AG04450 (cell line): ENCODE measurements at regions not wholly inside any gene's neighbourhood (a gene's known extent, or its start where the extent isn't known, plus 50 kb on each side); places are given as distances from the start of the nearest gene placed in this dataset.
"Not testable (repeated sequence)": the region's sequence is repeated elsewhere in the genome, so short reads cannot be mapped to it uniquely, and the experiment has no call there.

Source experiments
- CTCF ChIA-PET: fragments of 300-600, 350-600 bp; formaldehyde crosslinking; extraction: SDS; loops from one replicate; lab custom pipeline; 2022; ENCODE audit warnings: antibody characterized with exemption, inconsistent platforms; lab: Charles Lee
- POLR2A ChIA-PET: fragments of 350-600 bp; formaldehyde crosslinking; extraction: SDS; loops from one replicate; lab custom pipeline; 2021; ENCODE audit warnings: antibody characterized with exemption, inconsistent platforms; lab: Yijun Ruan, JAX
- DNase-seq: peaks from one replicate; pipeline ENCODE4 v3.0.0-alpha.2; 2011; ENCODE audit warnings: low read depth, low spot score
- H3K27ac ChIP-seq: one replicate; pipeline ENCODE4 v1.5.1; 2012; ENCODE audit warnings: low read depth, low read length, control low read depth
- H3K27me3 ChIP-seq: one replicate; pipeline ENCODE4 v1.6.0; 2012; ENCODE audit warnings: low read length; ENCODE audit not compliant: control insufficient read depth, insufficient read depth
- H3K4me3 ChIP-seq: 2 replicates; pipeline ENCODE4 v1.5.1; 2011; ENCODE audit warnings: mild to moderate bottlenecking, low read depth, low read length, control low read depth
- H3K9me3 ChIP-seq: 2 replicates; pipeline ENCODE4 v1.5.1; 2012; ENCODE audit warnings: low read length; ENCODE audit not compliant: control insufficient read depth, insufficient read depth
- TF ChIP-seq, protein P1 (sequence below): IDR thresholded peaks from 2 replicates; pipeline ENCODE4 v1.5.1; 2011; ENCODE audit warnings: low read depth, low read length, control low read depth, inconsistent platforms

DNA sequence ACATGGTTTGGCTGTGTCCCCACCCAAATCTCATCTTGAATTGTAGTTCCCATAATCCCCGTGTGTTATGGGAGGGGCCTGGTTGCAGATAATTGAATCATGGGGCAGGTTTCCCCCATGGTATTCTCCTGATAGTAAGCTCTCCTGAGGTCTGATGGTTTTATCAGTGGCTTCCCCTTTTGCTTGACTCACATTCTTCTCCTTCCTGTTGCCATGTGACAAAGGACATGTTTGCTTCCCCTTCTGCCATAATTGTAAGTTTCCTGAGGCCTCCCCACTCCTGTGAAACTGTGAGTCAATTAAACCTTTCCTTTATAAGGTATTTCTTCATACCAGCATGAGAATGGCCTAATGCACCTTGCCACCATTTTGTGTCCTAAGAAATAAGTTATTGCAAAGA, 415.0 kb downstream of the COL11A1 start:
- ChIA-PET CTCF (no interaction called here), POLR2A (no interaction called here)
- Histone ChIP-seq H3K9me3 (no peaks in the 10 kb centered on the region), H3K27ac (no peak overlapping the region), H3K27me3 (no peaks in the 10 kb centered on the region), H3K4me3 (no peak overlapping the region)
- no peak for DNase-seq
- TF ChIP-seq, protein P1, sequence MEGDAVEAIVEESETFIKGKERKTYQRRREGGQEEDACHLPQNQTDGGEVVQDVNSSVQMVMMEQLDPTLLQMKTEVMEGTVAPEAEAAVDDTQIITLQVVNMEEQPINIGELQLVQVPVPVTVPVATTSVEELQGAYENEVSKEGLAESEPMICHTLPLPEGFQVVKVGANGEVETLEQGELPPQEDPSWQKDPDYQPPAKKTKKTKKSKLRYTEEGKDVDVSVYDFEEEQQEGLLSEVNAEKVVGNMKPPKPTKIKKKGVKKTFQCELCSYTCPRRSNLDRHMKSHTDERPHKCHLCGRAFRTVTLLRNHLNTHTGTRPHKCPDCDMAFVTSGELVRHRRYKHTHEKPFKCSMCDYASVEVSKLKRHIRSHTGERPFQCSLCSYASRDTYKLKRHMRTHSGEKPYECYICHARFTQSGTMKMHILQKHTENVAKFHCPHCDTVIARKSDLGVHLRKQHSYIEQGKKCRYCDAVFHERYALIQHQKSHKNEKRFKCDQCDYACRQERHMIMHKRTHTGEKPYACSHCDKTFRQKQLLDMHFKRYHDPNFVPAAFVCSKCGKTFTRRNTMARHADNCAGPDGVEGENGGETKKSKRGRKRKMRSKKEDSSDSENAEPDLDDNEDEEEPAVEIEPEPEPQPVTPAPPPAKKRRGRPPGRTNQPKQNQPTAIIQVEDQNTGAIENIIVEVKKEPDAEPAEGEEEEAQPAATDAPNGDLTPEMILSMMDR: no peak

DNA sequence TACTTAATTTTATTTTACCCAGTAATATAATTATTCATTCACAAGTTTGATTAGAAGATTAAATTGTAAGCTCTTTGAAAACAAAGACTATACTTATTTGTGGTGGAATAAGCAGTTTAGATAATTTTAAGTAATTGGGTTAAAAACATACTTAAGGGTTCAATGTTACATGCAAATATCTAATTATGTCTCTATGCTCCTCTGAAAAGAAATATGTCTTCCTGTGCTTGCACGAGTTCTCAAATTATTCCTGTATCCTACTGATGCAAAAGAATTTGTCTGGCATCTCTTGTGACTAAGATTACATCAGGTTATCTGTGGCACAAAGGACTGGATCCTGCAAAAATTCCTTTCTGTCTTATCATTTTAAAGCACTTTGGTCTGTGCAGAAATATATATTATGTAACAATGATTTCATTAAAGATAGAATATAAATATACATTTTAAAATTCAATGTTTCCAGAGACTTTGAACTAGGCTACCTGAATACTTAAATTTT, 416.7 kb downstream of the COL11A1 start:
- no peaks in the 10 kb centered on the region for H3K9me3 ChIP-seq
- ChIA-PET POLR2A (no interaction called here), CTCF (no interaction called here)
- H3K4me3 ChIP-seq: no peak overlapping the region
- TF ChIP-seq, protein P1: no peak
- DNase-seq: no peak
- no peaks in the 10 kb centered on the region for H3K27me3 ChIP-seq
- no peak overlapping the region for H3K27ac ChIP-seq

DNA sequence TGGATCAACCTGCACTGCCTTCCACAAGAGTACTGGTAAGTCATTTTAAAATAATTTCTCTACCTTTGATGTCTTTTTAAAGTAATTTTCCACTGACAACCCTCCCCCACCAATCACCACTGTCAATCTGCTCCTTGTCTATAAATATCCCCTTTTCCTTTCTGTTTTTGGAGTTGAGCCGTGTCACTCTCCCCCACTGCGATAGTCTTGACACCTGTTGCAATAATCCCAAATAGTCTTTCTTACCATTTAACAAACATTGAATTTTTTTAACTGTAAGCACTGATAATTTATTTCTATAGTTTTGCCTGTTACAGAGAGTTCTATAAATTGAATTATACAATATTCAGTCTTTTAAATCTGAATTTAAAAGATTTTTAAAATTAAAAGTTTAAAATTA, 420.9 kb downstream of the COL11A1 start:
- CTCF ChIA-PET: no interaction called here
- no peak for DNase-seq
- no peaks in the 10 kb centered on the region for H3K9me3 ChIP-seq
- POLR2A ChIA-PET: no interaction called here
- H3K27me3 ChIP-seq: no peaks in the 10 kb centered on the region
- TF ChIP-seq, protein P1: no peak
- H3K27ac ChIP-seq: no peak overlapping the region
- H3K4me3 ChIP-seq: no peak overlapping the region

DNA sequence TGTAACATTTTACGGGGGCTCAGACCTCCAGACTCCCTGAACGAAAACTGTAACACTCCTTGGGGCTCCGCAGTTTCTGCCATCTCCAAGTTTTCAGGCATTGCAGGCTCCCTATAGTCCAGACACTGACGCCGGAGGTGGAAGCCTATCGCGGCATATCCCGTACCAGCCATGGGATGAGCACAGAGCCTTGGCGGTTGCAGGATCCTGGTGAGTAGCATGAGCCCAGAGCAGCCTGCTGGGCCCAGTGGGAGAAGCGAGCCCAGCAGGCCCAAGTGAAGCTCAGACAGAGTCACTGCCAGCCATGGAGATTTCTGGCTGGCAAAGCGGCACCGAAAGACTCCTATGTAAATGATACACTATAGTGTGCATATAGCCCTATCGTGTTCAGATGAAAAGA, 446.8 kb downstream of the COL11A1 start:
- Histone ChIP-seq H3K9me3 (peaks cover 16% of the 10 kb centered on the region), H3K4me3 (no peak overlapping the region), H3K27me3 (no peaks in the 10 kb centered on the region), H3K27ac (no peak overlapping the region)
- ChIA-PET CTCF (no interaction called here), POLR2A (no interaction called here)
- TF ChIP-seq, protein P1: no peak
- DNase-seq: no peak

DNA sequence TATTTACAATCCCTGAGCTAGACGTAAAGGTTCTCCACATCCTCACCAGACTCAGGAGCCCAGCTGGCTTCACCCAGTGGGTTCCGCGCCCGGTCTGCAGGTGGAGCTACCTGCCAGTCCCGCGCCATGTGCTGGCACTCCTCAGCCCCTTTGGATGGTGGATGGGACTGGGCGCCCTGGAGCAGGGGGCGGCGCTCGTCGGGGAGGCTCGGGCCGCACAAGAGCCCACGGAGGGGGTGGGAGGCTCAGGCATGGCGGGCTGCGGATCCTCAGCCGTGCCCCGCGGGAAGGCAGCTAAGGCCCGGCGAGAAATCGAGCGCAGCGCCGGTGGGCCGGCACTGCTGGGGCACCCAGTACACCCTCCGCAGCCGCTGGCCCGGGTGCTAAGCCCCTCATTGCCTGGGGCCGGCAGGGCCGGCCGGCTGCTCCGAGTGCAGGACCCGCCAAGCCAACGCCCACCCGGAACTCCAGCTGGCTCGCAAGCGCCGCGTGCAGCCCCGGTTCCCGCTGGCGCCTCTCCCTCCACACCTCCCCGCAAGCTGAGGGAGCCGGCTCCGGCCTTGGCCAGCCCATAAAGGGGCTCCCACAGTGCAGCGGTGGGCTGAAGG, 448.3 kb downstream of the COL11A1 start:
- H3K4me3 ChIP-seq, POLR2A ChIA-PET, H3K27ac ChIP-seq, CTCF ChIA-PET, DNase-seq, H3K27me3 ChIP-seq: not testable (repeated sequence)
- H3K9me3 ChIP-seq: peaks cover 16% of the 10 kb centered on the region
